HEK293 (cell line): ENCODE measurements at regions not wholly inside any gene's neighbourhood (a gene's known extent, or its start where the extent isn't known, plus 50 kb on each side); places are given as distances from the start of the nearest gene placed in this dataset.

Source experiments
- CTCF ChIA-PET: fragments of 350-600 bp; formaldehyde crosslinking; extraction: SDS; loops from one replicate; lab custom pipeline; 2021; ENCODE audit warnings: antibody characterized with exemption; lab: Yijun Ruan, JAX
- POLR2A ChIA-PET: fragments of 300-600 bp; formaldehyde crosslinking; extraction: SDS; loops from one replicate; lab custom pipeline; 2020; ENCODE audit warnings: antibody characterized with exemption, inconsistent platforms; lab: Yijun Ruan, JAX
- H3K27ac ChIP-seq: fragments of 200-500 bp; sonication (Bioruptor generic); 2 replicates; pipeline ENCODE4 v1.5.1; 2014; ENCODE audit warnings: low read depth, low read length, control low read depth, inconsistent platforms; ENCODE audit errors: extremely low read depth
- H3K36me3 ChIP-seq, 2 experiments: fragments of 200-500 bp in 1 of 2; sonication (Bioruptor generic) in 1 of 2; 1 replicate in 1 of 2; 2 replicates in 1 of 2; pipeline ENCODE4 v1.5.1; 2014 to 2017; ENCODE audit warnings: inconsistent platforms in 2 of 2, low read length in 2 of 2; ENCODE audit not compliant: control insufficient read depth in 2 of 2, insufficient read depth in 1 of 2
- H3K4me1 ChIP-seq: fragments of 200-500 bp; sonication (Bioruptor generic); 2 replicates; pipeline ENCODE4 v1.5.1; 2014; ENCODE audit warnings: mild to moderate bottlenecking, low read length, inconsistent platforms; ENCODE audit not compliant: control insufficient read depth, insufficient read depth
- H3K4me3 ChIP-seq: 2 replicates; pipeline ENCODE4 v1.5.1; 2011; ENCODE audit warnings: low read depth, mild to moderate bottlenecking, control low read depth, low read length, moderate library complexity
- H3K9me3 ChIP-seq: fragments of 200-500 bp; sonication (Bioruptor generic); 2 replicates; pipeline ENCODE4 v1.5.1; 2014; ENCODE audit warnings: low read depth, low read length, inconsistent platforms; ENCODE audit not compliant: control insufficient read depth, insufficient read depth
- PBX3 ChIP-seq: sonication (generic); formaldehyde crosslinking; IDR thresholded peaks from 2 replicates; pipeline ENCODE4 v1.8.1; 2022; ENCODE audit warnings: mild to moderate bottlenecking, moderate library complexity, missing genetic modification reagents
- REST ChIP-seq: fragments of 450-650 bp; formaldehyde crosslinking; IDR thresholded peaks from 2 replicates; pipeline ENCODE4 v1.5.1; 2016; ENCODE audit warnings: missing biosample characterization, missing genetic modification characterization
- ZNF132 ChIP-seq: fragments of 450-650 bp; formaldehyde crosslinking; IDR thresholded peaks from 2 replicates; pipeline ENCODE4 v1.5.1; 2017; ENCODE audit warnings: missing biosample characterization, missing genetic modification characterization, borderline replicate concordance
- ZNF155 ChIP-seq: fragments of 450-650 bp; formaldehyde crosslinking; IDR thresholded peaks from 2 replicates; pipeline ENCODE4 v1.5.1; 2016; ENCODE audit warnings: missing biosample characterization, missing genetic modification characterization
- ZNF292 ChIP-seq: fragments of 450-650 bp; formaldehyde crosslinking; IDR thresholded peaks from 2 replicates; pipeline ENCODE4 v1.5.1; 2016; ENCODE audit warnings: low read depth, missing biosample characterization, missing genetic modification characterization, borderline replicate concordance
- ZNF48 ChIP-seq: fragments of 450-650 bp; formaldehyde crosslinking; IDR thresholded peaks from 2 replicates; pipeline ENCODE4 v1.5.1; 2016; ENCODE audit warnings: missing biosample characterization, missing genetic modification characterization
- ZNF544 ChIP-seq: fragments of 450-650 bp; formaldehyde crosslinking; IDR thresholded peaks from 2 replicates; pipeline ENCODE4 v1.5.0; 2017; ENCODE audit warnings: missing biosample characterization, missing genetic modification characterization
- ZNF560 ChIP-seq: fragments of 450-650 bp; formaldehyde crosslinking; IDR thresholded peaks from 2 replicates; pipeline ENCODE4 v1.5.1; 2017; ENCODE audit warnings: missing biosample characterization, missing genetic modification characterization, borderline replicate concordance
- ZNF624 ChIP-seq: fragments of 450-650 bp; formaldehyde crosslinking; IDR thresholded peaks from 2 replicates; pipeline ENCODE4 v1.5.1; 2017; ENCODE audit warnings: missing biosample characterization, missing genetic modification characterization
- TF ChIP-seq, protein P1 (sequence below): fragments of 450-650 bp; formaldehyde crosslinking; IDR thresholded peaks from 2 replicates; pipeline ENCODE4 v1.5.1; 2016; ENCODE audit warnings: missing biosample characterization, missing genetic modification characterization, borderline replicate concordance
- TF ChIP-seq, protein P2 (sequence below): fragments of 450-650 bp; formaldehyde crosslinking; optimal IDR thresholded peaks from 2 replicates; pipeline ENCODE3; 2016; ENCODE audit warnings: missing biosample characterization, mild to moderate bottlenecking, missing genetic modification characterization
- TF ChIP-seq, protein P3 (sequence below): fragments of 450-650 bp; formaldehyde crosslinking; IDR thresholded peaks from 2 replicates; pipeline ENCODE4; 2016; ENCODE audit warnings: missing biosample characterization, missing genetic modification characterization

DNA sequence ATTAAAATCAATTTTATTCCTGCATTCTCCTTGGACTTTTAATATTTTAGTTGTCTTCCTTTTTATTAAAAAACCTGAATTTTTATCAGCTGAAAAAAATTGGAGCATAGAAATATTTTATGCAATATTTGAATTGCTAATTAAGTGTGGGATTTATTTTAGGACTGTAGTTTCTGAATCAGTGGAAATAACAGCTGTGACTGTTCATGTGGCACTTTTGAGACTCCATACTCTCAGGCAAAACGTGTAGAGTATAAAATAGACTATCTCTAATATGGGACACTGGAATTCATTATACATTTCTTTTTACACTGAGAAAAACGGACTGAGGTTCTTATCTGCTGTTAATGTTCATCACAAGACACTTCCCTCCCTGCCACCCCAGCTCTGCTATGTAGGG, 558.3 kb upstream of the TPK1 start (continued):
- TF ChIP-seq, protein P1, sequence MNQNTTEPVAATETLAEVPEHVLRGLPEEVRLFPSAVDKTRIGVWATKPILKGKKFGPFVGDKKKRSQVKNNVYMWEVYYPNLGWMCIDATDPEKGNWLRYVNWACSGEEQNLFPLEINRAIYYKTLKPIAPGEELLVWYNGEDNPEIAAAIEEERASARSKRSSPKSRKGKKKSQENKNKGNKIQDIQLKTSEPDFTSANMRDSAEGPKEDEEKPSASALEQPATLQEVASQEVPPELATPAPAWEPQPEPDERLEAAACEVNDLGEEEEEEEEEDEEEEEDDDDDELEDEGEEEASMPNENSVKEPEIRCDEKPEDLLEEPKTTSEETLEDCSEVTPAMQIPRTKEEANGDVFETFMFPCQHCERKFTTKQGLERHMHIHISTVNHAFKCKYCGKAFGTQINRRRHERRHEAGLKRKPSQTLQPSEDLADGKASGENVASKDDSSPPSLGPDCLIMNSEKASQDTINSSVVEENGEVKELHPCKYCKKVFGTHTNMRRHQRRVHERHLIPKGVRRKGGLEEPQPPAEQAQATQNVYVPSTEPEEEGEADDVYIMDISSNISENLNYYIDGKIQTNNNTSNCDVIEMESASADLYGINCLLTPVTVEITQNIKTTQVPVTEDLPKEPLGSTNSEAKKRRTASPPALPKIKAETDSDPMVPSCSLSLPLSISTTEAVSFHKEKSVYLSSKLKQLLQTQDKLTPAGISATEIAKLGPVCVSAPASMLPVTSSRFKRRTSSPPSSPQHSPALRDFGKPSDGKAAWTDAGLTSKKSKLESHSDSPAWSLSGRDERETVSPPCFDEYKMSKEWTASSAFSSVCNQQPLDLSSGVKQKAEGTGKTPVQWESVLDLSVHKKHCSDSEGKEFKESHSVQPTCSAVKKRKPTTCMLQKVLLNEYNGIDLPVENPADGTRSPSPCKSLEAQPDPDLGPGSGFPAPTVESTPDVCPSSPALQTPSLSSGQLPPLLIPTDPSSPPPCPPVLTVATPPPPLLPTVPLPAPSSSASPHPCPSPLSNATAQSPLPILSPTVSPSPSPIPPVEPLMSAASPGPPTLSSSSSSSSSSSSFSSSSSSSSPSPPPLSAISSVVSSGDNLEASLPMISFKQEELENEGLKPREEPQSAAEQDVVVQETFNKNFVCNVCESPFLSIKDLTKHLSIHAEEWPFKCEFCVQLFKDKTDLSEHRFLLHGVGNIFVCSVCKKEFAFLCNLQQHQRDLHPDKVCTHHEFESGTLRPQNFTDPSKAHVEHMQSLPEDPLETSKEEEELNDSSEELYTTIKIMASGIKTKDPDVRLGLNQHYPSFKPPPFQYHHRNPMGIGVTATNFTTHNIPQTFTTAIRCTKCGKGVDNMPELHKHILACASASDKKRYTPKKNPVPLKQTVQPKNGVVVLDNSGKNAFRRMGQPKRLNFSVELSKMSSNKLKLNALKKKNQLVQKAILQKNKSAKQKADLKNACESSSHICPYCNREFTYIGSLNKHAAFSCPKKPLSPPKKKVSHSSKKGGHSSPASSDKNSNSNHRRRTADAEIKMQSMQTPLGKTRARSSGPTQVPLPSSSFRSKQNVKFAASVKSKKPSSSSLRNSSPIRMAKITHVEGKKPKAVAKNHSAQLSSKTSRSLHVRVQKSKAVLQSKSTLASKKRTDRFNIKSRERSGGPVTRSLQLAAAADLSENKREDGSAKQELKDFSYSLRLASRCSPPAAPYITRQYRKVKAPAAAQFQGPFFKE (tag by site-specific recombination): no peak
- TF ChIP-seq ZNF292: no peak
- TF ChIP-seq ZNF624 (tag by site-specific recombination): no peak
- TF ChIP-seq ZNF560 (tag by site-specific recombination): no peak
- no peak for TF ChIP-seq ZNF132 (tag by site-specific recombination)
- no peak for TF ChIP-seq REST (tag by site-specific recombination)
- TF ChIP-seq, protein P2, sequence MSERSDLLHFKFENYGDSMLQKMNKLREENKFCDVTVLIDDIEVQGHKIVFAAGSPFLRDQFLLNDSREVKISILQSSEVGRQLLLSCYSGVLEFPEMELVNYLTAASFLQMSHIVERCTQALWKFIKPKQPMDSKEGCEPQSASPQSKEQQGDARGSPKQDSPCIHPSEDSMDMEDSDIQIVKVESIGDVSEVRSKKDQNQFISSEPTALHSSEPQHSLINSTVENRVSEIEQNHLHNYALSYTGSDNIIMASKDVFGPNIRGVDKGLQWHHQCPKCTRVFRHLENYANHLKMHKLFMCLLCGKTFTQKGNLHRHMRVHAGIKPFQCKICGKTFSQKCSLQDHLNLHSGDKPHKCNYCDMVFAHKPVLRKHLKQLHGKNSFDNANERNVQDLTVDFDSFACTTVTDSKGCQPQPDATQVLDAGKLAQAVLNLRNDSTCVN (tag by site-specific recombination): no peak
- no peak for TF ChIP-seq ZNF48 (tag by site-specific recombination)

GRCh38 chr7:145382762-145383161, 546.9 kb upstream of the TPK1 start:
- CTCF ChIA-PET: no interaction called here
- no peaks in the 10 kb centered on the region for H3K4me1 ChIP-seq
- H3K4me3 ChIP-seq: no peak overlapping the region
- no peaks in the 10 kb centered on the region for H3K36me3 ChIP-seq
- no peaks in the 10 kb centered on the region for H3K9me3 ChIP-seq
- no peak for TF ChIP-seq ZNF544 (tag by site-specific recombination)
- TF ChIP-seq, protein P3, sequence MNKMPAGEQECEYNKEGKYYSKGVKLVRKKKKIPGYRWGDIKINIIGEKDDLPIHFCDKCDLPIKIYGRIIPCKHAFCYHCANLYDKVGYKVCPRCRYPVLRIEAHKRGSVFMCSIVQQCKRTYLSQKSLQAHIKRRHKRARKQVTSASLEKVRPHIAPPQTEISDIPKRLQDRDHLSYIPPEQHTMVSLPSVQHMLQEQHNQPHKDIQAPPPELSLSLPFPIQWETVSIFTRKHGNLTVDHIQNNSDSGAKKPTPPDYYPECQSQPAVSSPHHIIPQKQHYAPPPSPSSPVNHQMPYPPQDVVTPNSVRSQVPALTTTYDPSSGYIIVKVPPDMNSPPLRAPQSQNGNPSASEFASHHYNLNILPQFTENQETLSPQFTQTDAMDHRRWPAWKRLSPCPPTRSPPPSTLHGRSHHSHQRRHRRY (tag by site-specific recombination): no peak
- no peak for TF ChIP-seq PBX3 (CRISPR knock-in tag)
- TF ChIP-seq ZNF155 (tag by site-specific recombination): no peak
- TF ChIP-seq REST (tag by site-specific recombination): no peak
- TF ChIP-seq, all 188 proteins: peak for 0
- no peak overlapping the region for H3K27ac ChIP-seq
- POLR2A ChIA-PET: no interaction called here
